Smooth muscle cell (in vitro differentiated cells): ENCODE measurements at regions not wholly inside any gene's neighbourhood (a gene's known extent, or its start where the extent isn't known, plus 50 kb on each side); places are given as distances from the start of the nearest gene placed in this dataset.

ENCODE experiments used
- DNase-seq: peaks from one replicate; lab custom pipeline; 2025; ENCODE audit not compliant: unreplicated experiment; lab: John Stamatoyannopoulos, UW
- H2AFZ ChIP-seq: fragments of 200-600 bp; sonication (generic); 2 replicates; pipeline ENCODE4 v1.6.0; 2016; ENCODE audit warnings: antibody characterized with exemption, low read depth, mild to moderate bottlenecking
- H3F3A ChIP-seq: fragments of 200-600 bp; sonication (generic); 2 replicates; pipeline ENCODE4 v1.6.0; 2017; ENCODE audit warnings: antibody characterized with exemption, low read depth
- H3K27ac ChIP-seq: fragments of 200-600 bp; sonication (generic); 2 replicates; pipeline ENCODE4 v1.5.1; 2016; ENCODE audit warnings: low read depth, mild to moderate bottlenecking
- H3K27me3 ChIP-seq: fragments of 200-600 bp; sonication (generic); 2 replicates; pipeline ENCODE4 v1.6.1; 2016; ENCODE audit warnings: low read depth, mild to moderate bottlenecking
- H3K36me3 ChIP-seq: fragments of 200-600 bp; sonication (generic); 2 replicates; pipeline ENCODE4 v1.5.1; 2016; ENCODE audit warnings: low read depth
- H3K4me1 ChIP-seq: fragments of 200-600 bp; sonication (generic); 2 replicates; pipeline ENCODE4 v1.5.1; 2016; ENCODE audit warnings: low read depth
- H3K4me2 ChIP-seq: fragments of 200-600 bp; sonication (generic); 2 replicates; pipeline ENCODE4 v1.6.0; 2016; ENCODE audit warnings: mild to moderate bottlenecking
- H3K4me3 ChIP-seq: fragments of 200-600 bp; sonication (generic); 2 replicates; pipeline ENCODE4 v1.5.1; 2016; ENCODE audit warnings: mild to moderate bottlenecking
- H3K79me2 ChIP-seq: fragments of 200-600 bp; sonication (generic); 2 replicates; pipeline ENCODE4 v1.6.0; 2016; ENCODE audit warnings: low read depth, mild to moderate bottlenecking
- H3K9ac ChIP-seq: fragments of 200-600 bp; sonication (generic); 2 replicates; pipeline ENCODE4 v1.6.0; 2016; ENCODE audit warnings: low read depth
- H3K9me3 ChIP-seq: fragments of 200-600 bp; sonication (generic); replicated peaks from 2 replicates; pipeline ENCODE4 v1.5.1; 2016; ENCODE audit warnings: low read depth
- H4K20me1 ChIP-seq: fragments of 200-600 bp; sonication (generic); 2 replicates; pipeline ENCODE4 v1.6.0; 2016; ENCODE audit warnings: low read depth
- WGBS: methylation state at CpG from one replicate; pipeline ENCODE4 v1.1.7; 2016; ENCODE audit warnings: low lambda C conversion rate; 5-methylcytosine and 5-hydroxymethylcytosine counted together
- TF ChIP-seq, protein P1 (sequence below): fragments of 200-600 bp; sonication (generic); IDR thresholded peaks from 2 replicates; pipeline ENCODE4 v1.5.1; 2017; ENCODE audit warnings: borderline replicate concordance, mild to moderate bottlenecking, antibody characterized with exemption; ENCODE audit not compliant: insufficient read depth, poor library complexity, severe bottlenecking

DNA sequence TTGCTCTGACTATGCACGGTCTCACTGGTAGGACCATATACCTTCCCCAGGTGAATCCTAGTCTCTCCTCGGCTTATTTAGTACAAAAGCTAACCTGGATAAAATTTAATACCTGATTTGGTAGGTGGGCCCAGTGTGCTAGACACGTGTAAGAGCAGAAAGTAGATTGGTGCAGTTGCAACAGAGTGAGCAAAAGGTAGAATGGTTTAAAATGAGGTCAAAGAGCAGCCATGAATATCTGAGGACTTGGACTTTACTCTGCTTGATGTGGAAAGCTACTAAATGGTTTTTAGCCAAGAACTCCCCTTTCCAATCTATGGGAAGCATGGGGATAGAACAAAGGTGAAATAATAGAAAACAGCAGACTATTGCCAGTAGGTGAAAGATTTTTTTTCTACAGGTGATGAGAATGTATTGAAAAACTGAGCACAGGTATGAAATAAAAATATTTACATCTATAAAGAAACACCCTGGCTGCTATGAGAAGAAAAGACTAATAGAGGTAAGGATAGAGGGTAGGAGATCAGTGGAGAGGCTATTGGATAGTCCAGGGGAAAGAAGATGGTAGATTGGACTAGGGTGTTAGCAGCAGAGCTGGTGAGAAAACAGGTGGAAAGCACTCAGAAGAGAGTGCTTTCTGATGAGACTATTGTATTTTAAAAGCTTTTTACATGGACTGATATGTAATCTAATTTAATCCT lies 61.3 kb upstream of the BCL9 start:
- TF ChIP-seq, protein P1, sequence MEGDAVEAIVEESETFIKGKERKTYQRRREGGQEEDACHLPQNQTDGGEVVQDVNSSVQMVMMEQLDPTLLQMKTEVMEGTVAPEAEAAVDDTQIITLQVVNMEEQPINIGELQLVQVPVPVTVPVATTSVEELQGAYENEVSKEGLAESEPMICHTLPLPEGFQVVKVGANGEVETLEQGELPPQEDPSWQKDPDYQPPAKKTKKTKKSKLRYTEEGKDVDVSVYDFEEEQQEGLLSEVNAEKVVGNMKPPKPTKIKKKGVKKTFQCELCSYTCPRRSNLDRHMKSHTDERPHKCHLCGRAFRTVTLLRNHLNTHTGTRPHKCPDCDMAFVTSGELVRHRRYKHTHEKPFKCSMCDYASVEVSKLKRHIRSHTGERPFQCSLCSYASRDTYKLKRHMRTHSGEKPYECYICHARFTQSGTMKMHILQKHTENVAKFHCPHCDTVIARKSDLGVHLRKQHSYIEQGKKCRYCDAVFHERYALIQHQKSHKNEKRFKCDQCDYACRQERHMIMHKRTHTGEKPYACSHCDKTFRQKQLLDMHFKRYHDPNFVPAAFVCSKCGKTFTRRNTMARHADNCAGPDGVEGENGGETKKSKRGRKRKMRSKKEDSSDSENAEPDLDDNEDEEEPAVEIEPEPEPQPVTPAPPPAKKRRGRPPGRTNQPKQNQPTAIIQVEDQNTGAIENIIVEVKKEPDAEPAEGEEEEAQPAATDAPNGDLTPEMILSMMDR, result no peak
- H3K27me3 ChIP-seq, result no peaks in the 10 kb centered on the region
- no peaks in the 10 kb centered on the region for H3K36me3 ChIP-seq
- H2AFZ ChIP-seq, result no peak overlapping the region
- H3K4me1 ChIP-seq, result no peaks in the 10 kb centered on the region
- H3K4me3 ChIP-seq, result no peak overlapping the region
- H3K9ac ChIP-seq, result no peak overlapping the region
- no peaks in the 10 kb centered on the region for H3F3A ChIP-seq
- no peak for DNase-seq
- WGBS, result 74% methylated on average over 3 of the region's 3 CpGs
- H3K4me2 ChIP-seq, result no peak overlapping the region
- H3K27ac ChIP-seq, result no peak overlapping the region
- no peaks in the 10 kb centered on the region for H3K9me3 ChIP-seq
- H4K20me1 ChIP-seq, result no peaks in the 10 kb centered on the region
- no peaks in the 10 kb centered on the region for H3K79me2 ChIP-seq

DNA sequence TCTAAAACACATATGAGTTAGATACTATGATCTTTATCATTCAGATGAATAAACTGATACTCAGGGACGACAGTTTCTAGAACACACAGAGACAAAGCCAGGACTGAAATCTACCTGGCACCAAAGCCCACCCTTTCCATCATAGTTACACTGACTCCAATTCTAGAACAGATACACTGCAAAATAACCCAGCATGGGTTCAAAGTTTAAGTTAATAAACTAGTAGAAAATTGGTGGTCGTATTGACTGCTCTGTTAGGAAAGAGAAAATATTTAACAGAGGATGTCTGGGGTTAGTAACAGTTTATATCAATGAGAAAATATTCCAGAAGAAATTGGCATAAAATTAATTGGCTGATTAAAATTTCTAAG lies 60.8 kb upstream of the BCL9 start:
- Histone ChIP-seq H3K36me3 (no peaks in the 10 kb centered on the region), H3F3A (no peaks in the 10 kb centered on the region), H3K27me3 (no peaks in the 10 kb centered on the region), H3K79me2 (no peaks in the 10 kb centered on the region), H3K4me2 (no peak overlapping the region), H3K27ac (no peak overlapping the region), H2AFZ (no peak overlapping the region), H4K20me1 (no peaks in the 10 kb centered on the region), H3K4me3 (no peak overlapping the region), H3K9me3 (no peaks in the 10 kb centered on the region), H3K4me1 (no peaks in the 10 kb centered on the region), H3K9ac (no peak overlapping the region)
- 44% methylated on average over 2 of the region's 2 CpGs for WGBS
- no peak for DNase-seq
- TF ChIP-seq, protein P1, result no peak

DNA sequence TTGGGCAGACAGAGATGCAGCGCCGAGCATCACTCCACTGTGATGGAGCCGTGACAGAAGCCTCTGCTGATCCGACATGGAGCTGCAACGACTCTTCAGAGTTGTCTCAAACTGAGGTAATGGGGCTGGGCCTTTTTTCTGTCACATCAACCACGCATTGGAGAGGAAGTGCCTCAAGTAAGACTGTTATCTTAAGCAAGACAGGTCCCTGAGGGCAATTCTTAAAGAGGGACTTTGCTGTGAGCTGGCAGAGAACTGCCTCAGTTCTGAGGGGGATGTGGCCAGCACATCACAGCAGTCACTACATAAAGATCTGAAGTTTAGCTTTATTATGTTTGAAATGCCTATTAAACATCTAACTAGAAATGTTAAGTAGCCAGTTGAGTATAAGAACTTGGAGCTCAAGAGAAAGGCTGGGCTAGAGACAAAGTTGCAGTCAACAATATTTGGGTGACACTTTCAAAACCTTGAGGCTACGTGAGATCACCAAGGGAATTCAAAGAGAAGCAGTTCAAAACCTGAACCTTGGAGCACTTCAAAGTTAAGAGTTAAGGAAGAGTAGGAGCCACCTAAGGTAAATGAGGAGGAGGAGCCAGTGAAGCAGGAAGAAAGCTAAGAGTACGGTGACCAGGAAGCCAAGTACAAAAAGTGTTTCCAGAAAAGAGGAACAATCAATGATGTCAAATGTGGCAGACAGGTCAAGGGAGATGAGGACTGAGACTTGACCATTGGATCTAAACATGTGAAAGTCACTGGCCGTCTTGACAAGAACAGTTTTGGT lies 54.2 kb upstream of the BCL9 start:
- Histone ChIP-seq H3K4me3 (no peak overlapping the region), H3K27ac (no peak overlapping the region), H4K20me1 (no peaks in the 10 kb centered on the region), H3K9ac (no peak overlapping the region), H3K79me2 (no peaks in the 10 kb centered on the region), H3K36me3 (no peaks in the 10 kb centered on the region), H2AFZ (no peak overlapping the region), H3K9me3 (no peaks in the 10 kb centered on the region), H3K4me2 (no peak overlapping the region), H3F3A (no peaks in the 10 kb centered on the region), H3K27me3 (no peaks in the 10 kb centered on the region), H3K4me1 (no peaks in the 10 kb centered on the region)
- TF ChIP-seq, protein P1, result no peak
- DNase-seq, result no peak
- WGBS, result 59% methylated on average over 9 of the region's 9 CpGs

DNA sequence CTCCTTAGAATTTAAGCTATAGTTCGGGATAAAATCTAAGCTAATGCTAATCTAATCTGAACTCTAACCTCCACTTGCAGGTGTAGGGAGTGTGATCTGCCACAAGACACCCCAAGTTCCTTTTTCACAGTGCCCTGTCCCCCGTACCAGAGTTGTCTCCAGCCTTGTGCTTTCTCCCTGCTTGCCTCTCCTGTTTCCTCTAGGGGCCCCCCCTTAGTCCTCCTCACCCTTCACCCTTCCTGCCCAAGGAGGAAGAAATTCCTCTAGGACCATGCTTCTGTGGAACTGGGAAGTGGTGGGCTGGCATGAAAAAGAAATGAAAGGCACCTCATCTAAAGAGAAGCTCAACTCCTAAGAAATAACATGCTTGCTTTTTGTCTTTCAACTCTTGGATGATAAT lies 50.2 kb upstream of the BCL9 start:
- H4K20me1 ChIP-seq, result no peaks in the 10 kb centered on the region
- no peaks in the 10 kb centered on the region for H3K36me3 ChIP-seq
- H3K27me3 ChIP-seq, result no peaks in the 10 kb centered on the region
- no peak overlapping the region for H2AFZ ChIP-seq
- TF ChIP-seq, protein P1, result no peak
- no peak overlapping the region for H3K9ac ChIP-seq
- no peaks in the 10 kb centered on the region for H3F3A ChIP-seq
- H3K9me3 ChIP-seq, result no peaks in the 10 kb centered on the region
- WGBS, result 29% methylated on average over 2 of the region's 2 CpGs
- no peak for DNase-seq
- no peak overlapping the region for H3K4me2 ChIP-seq
- H3K4me3 ChIP-seq, result no peak overlapping the region
- no peaks in the 10 kb centered on the region for H3K4me1 ChIP-seq
- no peaks in the 10 kb centered on the region for H3K79me2 ChIP-seq
- no peak overlapping the region for H3K27ac ChIP-seq
